Progenitor cell of endocrine pancreas (in vitro differentiated cells): ENCODE measurements at regions not wholly inside any gene's neighbourhood (a gene's known extent, or its start where the extent isn't known, plus 50 kb on each side); places are given as distances from the start of the nearest gene placed in this dataset.

Experiments
- DNase-seq: peaks from one replicate; pipeline ENCODE4 v3.0.0; 2021; ENCODE audit warnings: low spot score; ENCODE audit not compliant: unreplicated experiment
- H3K27ac Mint-ChIP-seq: 2 replicates; pipeline ENCODE4 v1.8.0; 2021; ENCODE audit warnings: mild to moderate bottlenecking, moderate library complexity, mixed read lengths
- H3K27me3 Mint-ChIP-seq: 2 replicates; pipeline ENCODE4 v1.8.0; 2021; ENCODE audit warnings: mixed read lengths
- H3K36me3 Mint-ChIP-seq: 2 replicates; pipeline ENCODE4 v1.8.0; 2022; ENCODE audit warnings: mixed read lengths; ENCODE audit not compliant: insufficient read depth
- H3K4me1 Mint-ChIP-seq: 2 replicates; pipeline ENCODE4 v1.8.0; 2021; ENCODE audit warnings: low read depth, mixed read lengths
- H3K4me3 Mint-ChIP-seq: 2 replicates; pipeline ENCODE4 v1.8.0; 2021; ENCODE audit warnings: low read depth, mild to moderate bottlenecking, moderate library complexity, mixed read lengths
- H3K9me3 Mint-ChIP-seq: 2 replicates; pipeline ENCODE4 v1.8.0; 2021; ENCODE audit warnings: low read depth, mixed read lengths
- TF ChIP-seq, protein P1 (sequence below): fragments of 200-600 bp; sonication (generic); IDR thresholded peaks from one replicate; pipeline ENCODE4 v1.5.0; 2021; ENCODE audit warnings: antibody characterized with exemption, mild to moderate bottlenecking; ENCODE audit not compliant: unreplicated experiment

DNA sequence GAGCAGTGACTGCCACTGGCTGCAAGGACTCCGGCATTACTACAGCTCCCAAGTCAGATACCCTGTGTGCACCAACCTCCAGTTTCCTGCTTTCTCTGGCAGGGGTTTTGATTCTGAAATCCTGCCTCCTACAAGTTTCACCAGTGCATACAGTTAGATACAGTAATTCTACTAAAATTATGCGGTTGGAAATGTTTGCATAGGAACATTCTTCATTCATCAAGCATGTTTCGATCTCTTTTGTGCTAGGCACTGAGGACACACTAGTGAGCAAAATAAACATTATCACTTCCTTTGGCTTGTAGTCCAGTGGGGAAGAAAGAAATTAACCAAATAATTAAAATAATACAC is 152.2 kb downstream of the TMEM167A start:
- peaks cover 15% of the 10 kb centered on the region for H3K4me1 Mint-ChIP-seq
- DNase-seq: no peak
- TF ChIP-seq, protein P1, sequence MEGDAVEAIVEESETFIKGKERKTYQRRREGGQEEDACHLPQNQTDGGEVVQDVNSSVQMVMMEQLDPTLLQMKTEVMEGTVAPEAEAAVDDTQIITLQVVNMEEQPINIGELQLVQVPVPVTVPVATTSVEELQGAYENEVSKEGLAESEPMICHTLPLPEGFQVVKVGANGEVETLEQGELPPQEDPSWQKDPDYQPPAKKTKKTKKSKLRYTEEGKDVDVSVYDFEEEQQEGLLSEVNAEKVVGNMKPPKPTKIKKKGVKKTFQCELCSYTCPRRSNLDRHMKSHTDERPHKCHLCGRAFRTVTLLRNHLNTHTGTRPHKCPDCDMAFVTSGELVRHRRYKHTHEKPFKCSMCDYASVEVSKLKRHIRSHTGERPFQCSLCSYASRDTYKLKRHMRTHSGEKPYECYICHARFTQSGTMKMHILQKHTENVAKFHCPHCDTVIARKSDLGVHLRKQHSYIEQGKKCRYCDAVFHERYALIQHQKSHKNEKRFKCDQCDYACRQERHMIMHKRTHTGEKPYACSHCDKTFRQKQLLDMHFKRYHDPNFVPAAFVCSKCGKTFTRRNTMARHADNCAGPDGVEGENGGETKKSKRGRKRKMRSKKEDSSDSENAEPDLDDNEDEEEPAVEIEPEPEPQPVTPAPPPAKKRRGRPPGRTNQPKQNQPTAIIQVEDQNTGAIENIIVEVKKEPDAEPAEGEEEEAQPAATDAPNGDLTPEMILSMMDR: no peak
- H3K4me3 Mint-ChIP-seq: no peak overlapping the region
- H3K27ac Mint-ChIP-seq: no peak overlapping the region
- peaks cover 4% of the 10 kb centered on the region for H3K9me3 Mint-ChIP-seq
- H3K36me3 Mint-ChIP-seq: no peaks in the 10 kb centered on the region
- no peaks in the 10 kb centered on the region for H3K27me3 Mint-ChIP-seq

DNA sequence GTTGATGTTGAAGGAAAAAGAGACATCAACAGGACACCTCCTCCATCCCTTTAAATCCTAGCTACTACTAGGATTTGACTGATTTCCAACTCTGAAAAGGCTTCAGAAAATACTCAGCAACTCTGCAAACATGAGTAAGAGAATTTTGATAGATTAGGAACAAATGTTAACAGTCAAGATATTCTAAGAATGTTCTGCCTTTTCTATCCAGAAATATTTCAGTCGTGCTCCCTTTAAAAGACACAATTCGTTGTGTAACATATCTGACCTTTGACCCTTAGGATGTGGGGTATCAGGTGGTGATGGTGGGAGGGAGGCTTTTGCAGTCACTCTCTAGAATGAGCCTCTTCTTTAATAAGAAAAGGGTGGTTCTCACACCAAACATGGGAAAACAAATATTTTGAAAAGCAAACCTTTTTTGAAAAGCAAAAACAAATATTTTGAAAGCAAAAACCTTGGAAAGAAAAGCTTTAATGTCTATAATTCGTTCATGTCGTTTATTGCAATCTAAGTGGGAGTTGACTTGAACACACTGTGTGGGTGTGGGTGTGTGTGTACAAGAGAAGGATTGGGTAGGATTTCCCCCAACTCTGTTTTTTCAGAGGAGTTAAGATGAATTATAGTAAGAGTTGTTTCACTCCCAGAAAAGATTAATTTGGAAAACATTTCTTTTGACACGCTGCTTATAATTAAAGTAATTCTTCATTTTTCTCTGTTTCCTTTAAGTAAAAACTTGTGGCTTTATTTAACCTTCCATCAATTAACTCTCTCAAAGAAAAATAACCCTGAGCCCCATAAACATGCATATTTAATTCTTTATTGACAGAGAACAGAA is 152.8 kb downstream of the TMEM167A start:
- no peak for DNase-seq
- Mint-ChIP-seq H3K9me3 (peaks cover 4% of the 10 kb centered on the region), H3K36me3 (no peaks in the 10 kb centered on the region), H3K4me3 (no peak overlapping the region), H3K27me3 (no peaks in the 10 kb centered on the region), H3K4me1 (peaks cover 15% of the 10 kb centered on the region), H3K27ac (no peak overlapping the region)
- TF ChIP-seq, protein P1: no peak

DNA sequence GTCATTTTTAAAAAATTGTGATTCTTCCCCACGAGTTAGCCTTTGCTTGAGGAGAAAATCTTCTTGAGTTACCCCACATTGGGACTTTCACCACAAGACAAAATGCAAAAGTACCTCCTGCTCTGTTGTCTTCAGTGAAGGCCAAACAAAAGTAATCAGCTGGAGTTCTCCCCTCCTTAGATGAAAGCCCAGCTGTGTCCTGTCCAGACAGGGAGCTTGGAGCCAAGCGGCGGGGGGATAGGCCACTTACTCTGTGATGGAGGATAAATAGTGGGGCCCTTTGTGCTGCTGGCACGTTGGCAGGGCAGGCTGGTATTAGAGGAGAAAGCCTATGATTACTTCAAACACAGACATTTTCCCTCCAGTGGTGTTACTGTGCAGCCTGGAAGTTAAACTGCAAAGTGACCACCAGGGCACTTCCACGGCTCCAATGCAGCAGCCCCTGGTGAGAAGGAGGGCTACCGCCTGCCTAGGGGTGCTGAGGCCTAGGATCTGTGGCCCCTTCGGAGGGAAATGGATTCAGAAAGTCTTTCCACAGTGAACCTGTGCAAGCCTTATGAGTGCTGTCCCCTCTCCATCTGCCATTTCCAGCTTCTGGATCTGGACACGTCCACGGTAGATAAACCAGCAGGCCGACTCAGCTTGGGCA is 155.0 kb downstream of the TMEM167A start:
- H3K27ac Mint-ChIP-seq: no peak overlapping the region
- H3K36me3 Mint-ChIP-seq: no peaks in the 10 kb centered on the region
- no peak for DNase-seq
- peaks cover 15% of the 10 kb centered on the region for H3K4me1 Mint-ChIP-seq
- H3K27me3 Mint-ChIP-seq: no peaks in the 10 kb centered on the region
- H3K4me3 Mint-ChIP-seq: no peak overlapping the region
- peaks cover 4% of the 10 kb centered on the region for H3K9me3 Mint-ChIP-seq
- TF ChIP-seq, protein P1: no peak

DNA sequence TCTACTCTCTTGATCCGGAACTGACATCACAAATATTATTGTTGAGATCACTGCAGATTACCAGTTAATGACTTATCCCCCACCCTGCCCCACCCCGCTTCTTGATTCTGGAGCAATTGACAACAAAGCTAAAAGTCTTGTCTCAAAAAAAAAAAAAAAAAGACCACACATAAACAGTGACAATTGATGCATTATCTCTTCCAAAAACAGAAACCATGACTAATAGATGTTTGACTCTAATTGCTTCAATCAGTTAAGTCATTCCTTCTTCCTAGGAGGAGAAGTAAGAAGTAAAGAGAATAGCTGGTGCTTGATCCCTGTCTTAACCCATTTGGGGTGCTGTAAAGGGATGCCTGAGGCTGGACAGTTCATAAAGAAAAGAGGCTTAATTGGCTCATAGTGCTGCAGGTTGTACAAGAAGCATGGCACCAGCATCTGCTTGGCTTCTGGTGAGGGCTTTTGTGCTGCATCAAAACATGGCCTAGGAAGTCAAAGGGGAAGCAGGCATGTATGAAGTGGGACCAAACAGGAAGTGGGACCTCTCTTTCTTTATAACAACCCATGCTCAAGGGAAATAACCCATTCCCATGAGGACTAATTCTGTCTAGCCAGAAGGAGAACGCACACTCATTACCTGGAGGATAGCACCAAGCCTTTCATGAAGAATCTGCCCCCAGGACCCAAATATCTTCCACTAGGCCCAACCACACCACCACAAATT is 158.7 kb downstream of the TMEM167A start:
- no peaks in the 10 kb centered on the region for H3K4me1 Mint-ChIP-seq
- no peak overlapping the region for H3K27ac Mint-ChIP-seq
- H3K36me3 Mint-ChIP-seq: peaks cover 7% of the 10 kb centered on the region
- no peak for DNase-seq
- TF ChIP-seq, protein P1: no peak
- no peaks in the 10 kb centered on the region for H3K27me3 Mint-ChIP-seq
- H3K9me3 Mint-ChIP-seq: peaks cover 13% of the 10 kb centered on the region
- no peak overlapping the region for H3K4me3 Mint-ChIP-seq

DNA sequence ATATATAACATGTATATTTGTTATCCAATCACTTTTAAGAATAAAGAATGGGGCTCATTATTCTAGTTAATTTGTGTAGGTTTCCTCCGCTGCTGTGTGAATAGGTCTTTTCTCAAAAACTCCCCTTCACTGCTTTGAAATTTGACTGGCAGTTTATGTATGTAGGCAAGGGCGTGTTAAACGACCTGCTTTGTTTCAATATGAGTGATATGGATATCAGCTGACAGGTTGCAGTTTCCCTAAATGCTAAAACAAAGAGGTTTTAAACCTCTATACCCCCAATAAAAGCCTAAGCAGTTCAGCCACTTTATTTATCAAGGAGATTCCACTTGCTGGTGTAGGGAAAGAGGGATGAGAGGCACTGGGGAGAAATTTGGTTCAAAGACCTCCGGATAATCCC is 159.6 kb downstream of the TMEM167A start:
- no peak for DNase-seq
- Mint-ChIP-seq H3K27ac (no peak overlapping the region), H3K27me3 (no peaks in the 10 kb centered on the region), H3K9me3 (peaks cover 13% of the 10 kb centered on the region), H3K4me1 (no peaks in the 10 kb centered on the region), H3K36me3 (peaks cover 7% of the 10 kb centered on the region), H3K4me3 (no peak overlapping the region)
- TF ChIP-seq, protein P1: no peak
